NCI-H1105 (cell line): ENCODE measurements at regions not wholly inside any gene's neighbourhood (a gene's known extent, or its start where the extent isn't known, plus 50 kb on each side); places are given as distances from the start of the nearest gene placed in this dataset.

Experiments used
- DNase-seq: peaks from one replicate; lab custom pipeline; 2025; lab: John Stamatoyannopoulos, UW

- DNase-seq: no peak
Observed at GRCh38 chr6:134712311-134712710, 237.6 kb downstream of the ALDH8A1 start.

GRCh38 chr6:134708079-134708478 is 241.8 kb downstream of the ALDH8A1 start:
- no peak for DNase-seq

GRCh38 chr6:134707342-134708031 is 242.4 kb downstream of the ALDH8A1 start:
- peak; percentile 3 for DNase-seq

GRCh38 chr6:134706806-134707205 is 243.1 kb downstream of the ALDH8A1 start:
- DNase-seq: no peak

GRCh38 chr6:134706153-134706552 is 243.7 kb downstream of the ALDH8A1 start:
- DNase-seq: no peak

- no peak for DNase-seq
Observed at GRCh38 chr6:134703206-134703605, 246.7 kb downstream of the ALDH8A1 start.

- no peak for DNase-seq
Observed at GRCh38 chr6:134702279-134702678, 247.6 kb downstream of the ALDH8A1 start.

GRCh38 chr6:134701301-134701700 is 248.6 kb downstream of the ALDH8A1 start:
- DNase-seq: no peak

GRCh38 chr6:134698228-134698627 is 251.7 kb downstream of the ALDH8A1 start:
- no peak for DNase-seq

GRCh38 chr6:134692008-134692407 is 257.9 kb downstream of the ALDH8A1 start:
- no peak for DNase-seq

- no peak for DNase-seq
Observed at GRCh38 chr6:134691180-134691579, 258.7 kb downstream of the ALDH8A1 start.

- no peak for DNase-seq
Observed at GRCh38 chr6:134690048-134690447, 259.9 kb downstream of the ALDH8A1 start.

GRCh38 chr6:134689641-134690040 is 260.3 kb downstream of the ALDH8A1 start:
- no peak for DNase-seq

GRCh38 chr6:134689177-134689576 is 260.7 kb downstream of the ALDH8A1 start:
- DNase-seq: no peak

GRCh38 chr6:134686071-134686470 is 263.8 kb downstream of the ALDH8A1 start:
- no peak for DNase-seq

- DNase-seq: no peak
Observed at GRCh38 chr6:134684423-134684795, 265.5 kb downstream of the ALDH8A1 start.

- DNase-seq: no peak
Observed at GRCh38 chr6:134683783-134684422, 266.0 kb downstream of the ALDH8A1 start.

- DNase-seq: no peak
Observed at GRCh38 chr6:134680433-134680832, 269.5 kb downstream of the ALDH8A1 start.

- DNase-seq: no peak
Observed at GRCh38 chr6:134680021-134680420, 269.9 kb downstream of the ALDH8A1 start.

- DNase-seq: peak; percentile 66
Observed at GRCh38 chr6:134678436-134678889, 271.4 kb downstream of the ALDH8A1 start.

GRCh38 chr6:134676307-134677281 is 273.3 kb downstream of the ALDH8A1 start:
- no peak for DNase-seq
